Chondrocyte (in vitro differentiated cells): ENCODE measurements at regions not wholly inside any gene's neighbourhood (a gene's known extent, or its start where the extent isn't known, plus 50 kb on each side); places are given as distances from the start of the nearest gene placed in this dataset.

Experiments used
- DNase-seq: peaks from one replicate; pipeline ENCODE4 v3.0.0; 2021; ENCODE audit warnings: mixed read lengths, low spot score
- H3K27ac Mint-ChIP-seq: one replicate; pipeline ENCODE4 v1.8.0; 2021; ENCODE audit warnings: mild to moderate bottlenecking, moderate library complexity, mixed read lengths; ENCODE audit not compliant: unreplicated experiment
- H3K27me3 Mint-ChIP-seq: 2 replicates; pipeline ENCODE4 v1.8.0; 2021; ENCODE audit warnings: low read depth, mixed read lengths
- H3K36me3 Mint-ChIP-seq: 2 replicates; pipeline ENCODE4 v1.8.0; 2021; ENCODE audit warnings: low read depth, mixed read lengths
- H3K4me1 Mint-ChIP-seq: 2 replicates; pipeline ENCODE4 v1.8.0; 2021; ENCODE audit warnings: low read depth, mild to moderate bottlenecking, mixed read lengths
- H3K4me3 Mint-ChIP-seq: one replicate; pipeline ENCODE4 v1.8.0; 2021; ENCODE audit warnings: mild to moderate bottlenecking, moderate library complexity, mixed read lengths; ENCODE audit not compliant: unreplicated experiment
- H3K9me3 Mint-ChIP-seq: 2 replicates; pipeline ENCODE4 v1.8.0; 2021; ENCODE audit warnings: low read depth, mixed read lengths
- TF ChIP-seq, protein P1 (sequence below): fragments of 200-600 bp; sonication (generic); IDR thresholded peaks from 2 replicates; pipeline ENCODE4 v1.5.0; 2021; ENCODE audit warnings: antibody characterized with exemption, mild to moderate bottlenecking, moderate library complexity

DNA sequence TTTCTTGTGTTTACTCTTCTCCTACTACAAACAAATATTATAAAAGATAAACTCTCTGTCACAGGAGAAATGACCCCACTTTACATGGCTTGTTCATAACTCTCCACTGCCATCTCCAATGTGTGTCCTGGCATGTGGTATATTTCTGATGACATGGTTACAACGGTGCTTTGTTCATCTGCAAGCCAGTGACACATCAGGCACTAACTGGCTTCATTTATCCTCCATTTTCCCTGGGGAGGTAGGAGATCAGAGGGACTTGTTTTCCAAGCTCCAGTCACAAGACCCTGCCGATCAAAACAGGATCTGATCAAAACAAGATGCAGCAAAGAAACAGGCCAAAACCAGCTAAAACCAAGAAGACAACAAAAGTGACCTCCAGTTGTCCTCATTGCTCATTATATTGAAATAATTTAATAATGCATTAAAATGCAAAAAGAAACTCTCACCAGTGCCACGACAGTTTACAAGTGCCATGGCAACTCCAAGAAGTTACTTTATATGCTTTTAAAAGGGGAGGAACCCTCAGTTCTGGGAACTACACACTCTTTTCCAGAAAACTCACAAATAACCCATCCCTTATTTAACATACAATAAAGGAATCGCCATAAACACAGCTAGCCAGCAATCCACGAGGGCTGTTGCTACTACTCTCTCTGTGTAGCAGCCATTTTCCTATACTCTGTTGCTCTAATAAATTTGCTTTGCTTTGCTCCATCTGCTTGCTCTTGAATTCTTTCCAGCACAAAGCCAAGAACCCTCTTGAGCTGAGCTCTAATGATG, 224.2 kb downstream of the XPNPEP1 start:
- no peak overlapping the region for H3K4me3 Mint-ChIP-seq
- H3K27ac Mint-ChIP-seq: no peak overlapping the region
- H3K36me3 Mint-ChIP-seq: no peaks in the 10 kb centered on the region
- H3K4me1 Mint-ChIP-seq: no peaks in the 10 kb centered on the region
- no peaks in the 10 kb centered on the region for H3K9me3 Mint-ChIP-seq
- peaks cover 8% of the 10 kb centered on the region for H3K27me3 Mint-ChIP-seq
- DNase-seq: no peak
- TF ChIP-seq, protein P1, sequence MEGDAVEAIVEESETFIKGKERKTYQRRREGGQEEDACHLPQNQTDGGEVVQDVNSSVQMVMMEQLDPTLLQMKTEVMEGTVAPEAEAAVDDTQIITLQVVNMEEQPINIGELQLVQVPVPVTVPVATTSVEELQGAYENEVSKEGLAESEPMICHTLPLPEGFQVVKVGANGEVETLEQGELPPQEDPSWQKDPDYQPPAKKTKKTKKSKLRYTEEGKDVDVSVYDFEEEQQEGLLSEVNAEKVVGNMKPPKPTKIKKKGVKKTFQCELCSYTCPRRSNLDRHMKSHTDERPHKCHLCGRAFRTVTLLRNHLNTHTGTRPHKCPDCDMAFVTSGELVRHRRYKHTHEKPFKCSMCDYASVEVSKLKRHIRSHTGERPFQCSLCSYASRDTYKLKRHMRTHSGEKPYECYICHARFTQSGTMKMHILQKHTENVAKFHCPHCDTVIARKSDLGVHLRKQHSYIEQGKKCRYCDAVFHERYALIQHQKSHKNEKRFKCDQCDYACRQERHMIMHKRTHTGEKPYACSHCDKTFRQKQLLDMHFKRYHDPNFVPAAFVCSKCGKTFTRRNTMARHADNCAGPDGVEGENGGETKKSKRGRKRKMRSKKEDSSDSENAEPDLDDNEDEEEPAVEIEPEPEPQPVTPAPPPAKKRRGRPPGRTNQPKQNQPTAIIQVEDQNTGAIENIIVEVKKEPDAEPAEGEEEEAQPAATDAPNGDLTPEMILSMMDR: no peak

GRCh38 chr10:109698086-109698485, 225.2 kb downstream of the XPNPEP1 start:
- peaks cover 8% of the 10 kb centered on the region for H3K27me3 Mint-ChIP-seq
- no peaks in the 10 kb centered on the region for H3K9me3 Mint-ChIP-seq
- H3K4me1 Mint-ChIP-seq: no peaks in the 10 kb centered on the region
- DNase-seq: no peak
- no peak overlapping the region for H3K4me3 Mint-ChIP-seq
- TF ChIP-seq, protein P1: no peak
- H3K36me3 Mint-ChIP-seq: no peaks in the 10 kb centered on the region
- no peak overlapping the region for H3K27ac Mint-ChIP-seq

DNA sequence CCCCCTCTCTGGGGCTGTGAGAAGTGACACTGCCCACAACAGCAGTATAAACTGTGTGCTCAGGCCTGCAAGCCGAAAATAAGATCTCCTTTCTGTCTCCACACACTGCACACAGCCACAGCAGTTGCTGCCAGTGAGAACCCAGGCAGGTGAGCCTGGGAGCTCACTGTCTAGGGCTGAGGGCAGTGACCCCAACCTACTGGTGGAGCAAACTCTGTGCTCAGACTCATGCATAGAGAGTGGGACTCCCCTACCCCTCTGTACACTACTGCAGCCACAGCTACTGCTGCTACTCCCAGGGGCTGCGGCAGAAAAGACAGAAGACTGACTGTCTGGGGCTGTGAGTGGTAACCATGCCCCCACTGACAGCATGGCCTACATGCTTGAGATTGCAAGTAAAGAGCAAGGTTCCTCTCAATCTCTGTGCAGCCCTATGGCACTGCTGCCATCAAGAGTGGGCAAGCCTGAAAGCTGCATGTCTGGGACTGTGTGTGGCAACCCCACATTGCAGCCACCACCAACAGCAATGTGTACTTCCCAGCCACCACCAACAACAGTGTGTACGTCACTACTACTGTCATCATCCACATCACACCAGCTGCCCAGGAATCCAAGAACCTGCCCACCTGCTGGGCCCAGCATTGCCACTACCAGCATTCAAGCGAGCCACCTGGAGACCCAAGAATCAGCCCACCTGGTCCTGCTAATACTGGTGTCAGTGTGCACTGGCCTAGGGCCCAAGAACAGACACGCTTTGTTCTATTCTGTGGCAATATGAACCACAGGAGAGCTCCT, 226.1 kb downstream of the XPNPEP1 start:
- TF ChIP-seq, protein P1: no peak
- no peaks in the 10 kb centered on the region for H3K4me1 Mint-ChIP-seq
- no peak for DNase-seq

DNA sequence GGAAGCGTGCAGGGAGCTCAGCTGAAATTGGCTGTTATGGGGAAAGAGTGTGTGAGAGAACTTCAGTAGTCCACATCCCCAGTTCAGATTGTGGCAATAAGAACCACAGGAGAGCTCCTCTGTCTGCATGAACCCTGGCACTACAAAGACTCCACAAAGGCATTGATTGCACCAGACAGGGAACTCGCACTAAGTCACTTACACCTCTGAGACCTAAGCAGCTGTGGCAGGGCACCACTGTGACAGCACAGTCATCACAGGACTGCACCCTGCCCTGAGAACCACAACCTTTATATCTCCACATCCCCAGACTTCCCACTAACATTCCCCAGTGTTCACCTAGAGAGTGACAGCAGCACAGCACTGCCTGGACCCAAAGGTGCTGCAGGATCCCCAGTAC, 226.8 kb downstream of the XPNPEP1 start:
- DNase-seq: no peak
- no peak overlapping the region for H3K27ac Mint-ChIP-seq
- no peaks in the 10 kb centered on the region for H3K9me3 Mint-ChIP-seq
- H3K27me3 Mint-ChIP-seq: peaks cover 8% of the 10 kb centered on the region
- no peaks in the 10 kb centered on the region for H3K4me1 Mint-ChIP-seq
- H3K36me3 Mint-ChIP-seq: no peaks in the 10 kb centered on the region
- H3K4me3 Mint-ChIP-seq: no peak overlapping the region
- TF ChIP-seq, protein P1: no peak

More for the DNA sequence above, 226.1 kb downstream of the XPNPEP1 start:
- H3K27me3 Mint-ChIP-seq: peaks cover 8% of the 10 kb centered on the region
- no peaks in the 10 kb centered on the region for H3K36me3 Mint-ChIP-seq
- no peak overlapping the region for H3K4me3 Mint-ChIP-seq
- H3K9me3 Mint-ChIP-seq: no peaks in the 10 kb centered on the region
- H3K27ac Mint-ChIP-seq: no peak overlapping the region

- H3K4me3 Mint-ChIP-seq: no peak overlapping the region
- no peaks in the 10 kb centered on the region for H3K4me1 Mint-ChIP-seq
- no peaks in the 10 kb centered on the region for H3K36me3 Mint-ChIP-seq
- DNase-seq: no peak
- H3K9me3 Mint-ChIP-seq: no peaks in the 10 kb centered on the region
- TF ChIP-seq, protein P1: no peak
- H3K27me3 Mint-ChIP-seq: peaks cover 8% of the 10 kb centered on the region
- no peak overlapping the region for H3K27ac Mint-ChIP-seq
Observed at GRCh38 chr10:109695988-109696387, 227.3 kb downstream of the XPNPEP1 start.
